HG02852 (cell line): ENCODE measurements at regions not wholly inside any gene's neighbourhood (a gene's known extent, or its start where the extent isn't known, plus 50 kb on each side); places are given as distances from the start of the nearest gene placed in this dataset.

Experiments
- ATAC-seq: cut with Tn5 transposase; IDR thresholded peaks from one replicate; pipeline ENCODE4 v1.9.1; 2021; ENCODE audit warnings: mild to moderate bottlenecking, moderate library complexity; ENCODE audit not compliant: unreplicated experiment

DNA sequence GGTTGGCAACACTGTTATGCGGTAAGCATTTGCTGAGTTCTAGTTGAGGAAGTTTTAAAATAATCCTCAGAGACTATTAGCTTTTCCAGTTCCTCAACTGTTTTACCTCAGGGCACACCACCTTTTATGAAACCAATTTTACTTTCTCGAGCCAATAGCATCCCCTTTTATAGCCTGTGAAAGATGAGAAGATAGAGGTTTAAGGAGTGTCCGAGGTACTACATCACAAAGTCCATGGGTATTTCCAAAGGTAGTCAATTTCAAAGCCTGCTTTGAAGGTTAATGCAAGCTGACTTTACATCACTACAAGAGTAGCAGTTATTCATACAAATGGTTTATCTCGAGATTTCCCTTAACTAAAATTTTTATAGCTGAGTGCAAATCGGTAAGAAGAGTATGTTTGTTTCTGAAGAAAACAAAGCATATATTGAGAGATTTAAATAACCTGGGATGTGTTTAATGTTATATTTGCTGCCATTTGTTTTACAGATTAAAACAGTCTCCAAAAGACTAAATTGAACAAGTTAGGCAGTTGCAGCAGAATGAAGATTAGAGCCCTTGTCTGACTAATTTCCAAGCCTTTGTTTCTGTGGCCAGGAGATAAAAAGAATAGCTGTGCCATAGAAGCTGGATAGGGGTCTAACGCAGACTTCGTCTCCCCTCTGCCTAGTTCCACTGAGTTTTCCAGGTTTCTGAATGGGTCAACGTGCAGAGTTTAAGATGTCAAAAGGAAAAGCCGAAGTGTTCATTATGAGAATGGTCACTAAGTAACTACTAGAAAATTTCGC is 74.7 kb upstream of the TRPC4 start:
- no peak for ATAC-seq

DNA sequence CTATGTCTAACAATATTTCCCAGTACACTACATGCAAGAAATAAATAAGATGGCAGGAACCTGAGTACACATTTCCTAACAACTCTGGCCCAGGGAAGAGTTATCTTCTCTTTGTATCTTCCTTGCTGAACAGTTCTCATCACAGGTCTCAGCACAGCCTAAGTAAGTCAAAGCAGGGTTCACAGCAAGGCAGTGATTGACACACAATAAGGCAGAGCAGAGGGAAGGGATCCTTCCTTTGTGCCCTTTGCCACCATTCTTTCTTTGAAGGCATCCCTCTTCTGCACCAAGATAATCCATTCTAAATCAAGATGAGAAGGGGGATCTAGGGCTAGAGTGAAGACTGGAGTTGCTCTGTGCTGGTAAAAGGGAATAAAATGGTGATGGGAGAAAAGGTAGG is 73.4 kb upstream of the TRPC4 start:
- ATAC-seq = no peak

DNA sequence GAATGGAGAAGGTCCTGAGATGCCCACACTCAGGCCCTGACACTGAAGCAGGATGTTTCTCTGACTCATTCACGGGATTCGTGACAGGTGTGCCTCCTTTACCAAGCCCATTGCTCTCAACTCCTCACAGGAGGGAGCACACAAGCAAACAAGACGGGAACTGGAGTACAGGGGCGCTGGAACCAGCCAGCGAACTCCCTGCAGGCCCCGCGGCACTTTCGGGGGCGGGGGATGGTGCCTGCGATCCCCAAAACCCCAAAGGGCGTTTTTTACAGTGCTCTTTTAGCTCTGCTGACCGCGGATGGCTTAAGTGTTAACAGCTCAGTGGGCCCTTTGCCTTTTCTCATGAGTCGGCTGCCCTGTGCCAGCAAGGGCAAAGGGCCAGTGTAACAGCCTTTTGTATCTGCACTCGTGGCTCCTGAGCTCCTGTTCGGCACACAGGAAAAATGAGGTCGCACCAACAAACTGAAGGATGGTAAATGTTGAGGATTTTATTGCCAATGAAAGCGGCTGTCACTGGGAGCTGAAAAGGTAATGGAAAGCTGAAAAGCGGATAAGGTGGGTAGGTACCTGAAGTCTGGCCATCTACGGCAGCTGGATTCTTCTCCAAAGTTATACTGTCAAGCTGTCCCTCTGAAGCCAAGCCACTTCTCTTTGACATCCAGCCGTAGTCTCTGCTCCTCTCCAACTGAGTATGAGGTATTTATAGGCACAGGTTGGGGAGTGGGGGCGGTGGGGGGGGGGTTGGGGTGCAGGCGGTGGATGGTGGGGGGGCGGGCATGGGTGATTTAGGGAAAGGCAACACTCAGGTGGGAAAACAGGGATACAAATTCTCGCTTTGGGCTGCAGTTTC is 65.0 kb upstream of the TRPC4 start:
- ATAC-seq = no peak

DNA sequence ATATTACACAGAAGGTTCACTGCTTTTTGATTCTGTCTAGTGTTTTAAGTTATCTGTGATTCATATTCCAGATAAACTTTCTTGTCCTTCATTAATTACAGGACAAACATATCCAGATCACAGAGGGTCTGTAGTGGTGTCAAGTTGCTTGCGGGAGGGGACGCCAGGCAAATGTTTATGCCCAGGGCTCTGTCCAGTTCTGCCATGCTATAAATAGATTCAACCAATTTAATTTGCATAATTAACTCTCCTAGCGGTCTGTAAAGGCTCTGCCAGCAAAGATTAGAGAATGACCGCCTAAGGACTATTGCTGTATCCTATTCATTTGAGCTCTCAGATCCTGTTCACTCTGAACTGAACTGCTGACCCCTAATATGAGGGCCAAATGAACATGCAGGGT is 59.7 kb upstream of the TRPC4 start:
- ATAC-seq = no peak

DNA sequence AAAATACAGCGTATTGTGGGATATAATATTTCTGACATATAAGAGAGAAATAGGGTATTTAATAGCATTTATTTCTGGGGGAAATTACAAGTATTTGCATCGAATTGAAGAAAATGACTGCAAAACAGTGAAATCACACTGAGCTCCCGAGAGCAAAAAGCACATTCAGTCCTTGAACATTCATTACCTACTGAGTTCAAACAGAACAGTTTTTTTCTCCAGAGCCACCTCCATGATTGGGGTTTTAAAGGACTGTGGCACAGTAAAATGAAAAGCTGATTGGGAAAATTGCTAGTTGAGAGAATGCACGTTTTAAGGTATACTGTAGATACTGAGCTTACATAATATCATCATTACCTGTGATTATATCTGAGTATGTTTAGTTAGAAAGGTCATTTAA is 58.0 kb upstream of the TRPC4 start:
- no peak for ATAC-seq

DNA sequence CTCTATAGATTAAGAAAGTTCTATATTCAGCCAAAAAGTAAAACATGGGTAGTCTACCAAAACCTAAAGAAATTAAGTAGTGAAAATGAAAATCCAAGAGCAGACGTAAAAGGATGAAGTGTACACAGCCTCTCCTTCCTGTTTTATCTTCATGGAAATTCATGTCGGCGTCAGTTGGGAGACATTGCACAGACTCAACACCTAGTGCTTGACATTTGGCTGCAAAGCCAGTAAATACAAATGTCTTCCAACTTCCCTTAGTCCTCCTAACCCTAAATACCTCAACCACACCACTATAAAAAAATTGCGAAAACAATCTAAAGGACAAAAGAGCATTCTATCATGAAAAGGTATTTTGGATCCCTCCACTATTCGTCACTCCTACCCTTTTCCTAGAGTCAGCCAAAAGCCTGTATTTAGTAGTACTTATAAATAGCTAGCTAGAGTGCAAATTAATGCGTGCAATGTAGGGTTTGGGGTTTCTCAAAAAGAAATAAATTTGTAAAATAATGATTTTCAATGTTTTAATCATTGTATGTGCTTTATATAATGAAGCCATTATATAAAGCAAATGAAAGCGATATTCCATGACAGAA is 56.4 kb upstream of the TRPC4 start:
- ATAC-seq = no peak

DNA sequence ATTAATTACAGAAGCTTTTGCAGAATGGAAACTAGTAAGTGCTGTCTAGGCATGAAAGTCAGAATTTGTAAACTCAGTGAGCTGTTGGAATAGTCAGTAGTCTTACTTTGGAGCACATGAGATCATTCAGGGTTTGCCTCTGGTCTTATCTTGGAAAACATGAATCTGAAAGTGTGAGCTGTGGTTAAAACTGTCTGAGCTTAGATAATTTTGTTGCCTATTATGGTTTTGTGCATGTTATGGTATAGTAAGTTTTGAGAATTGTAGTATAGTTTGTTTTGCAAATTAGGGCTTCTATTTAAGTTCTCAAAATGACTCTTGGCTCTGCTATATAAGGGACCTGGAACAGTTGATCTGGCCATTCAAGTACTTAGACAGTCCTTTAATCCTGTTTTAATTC is 53.7 kb upstream of the TRPC4 start:
- ATAC-seq = peak; percentile 59

DNA sequence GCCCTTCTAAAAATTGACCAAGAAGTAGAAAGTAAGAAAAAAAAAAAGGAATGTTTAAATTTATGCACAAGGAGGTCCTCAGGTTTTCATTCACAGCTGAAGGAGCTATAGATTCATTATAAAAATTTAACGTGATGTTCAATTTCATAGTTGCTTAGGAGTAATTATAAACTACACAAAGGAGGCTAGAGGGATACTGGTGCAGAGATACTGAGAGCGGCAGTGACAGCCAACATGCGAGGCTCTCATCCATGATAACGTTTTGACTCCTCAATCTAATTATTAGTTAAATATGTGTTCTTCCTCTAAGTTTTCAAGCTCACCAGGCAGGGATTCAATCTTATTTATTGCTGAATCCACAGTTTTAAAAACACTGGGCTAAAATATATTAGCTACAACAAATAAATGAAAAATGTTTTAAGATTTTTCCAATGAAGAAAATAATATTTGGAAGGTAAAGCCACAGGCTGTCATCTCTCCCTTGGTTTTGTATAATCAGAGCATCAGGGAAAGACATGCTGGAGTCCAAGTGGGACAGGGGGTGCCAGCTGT is 49.8 kb upstream of the TRPC4 start:
- ATAC-seq = no peak
